Osteoblast (primary cell): ENCODE measurements at regions not wholly inside any gene's neighbourhood (a gene's known extent, or its start where the extent isn't known, plus 50 kb on each side); places are given as distances from the start of the nearest gene placed in this dataset.

Source experiments
- DNase-seq: peaks from one replicate; pipeline ENCODE4 v3.0.0; 2011; ENCODE audit warnings: low spot score, mixed read lengths; ENCODE audit not compliant: insufficient read length; ENCODE audit errors: missing footprints
- H2AFZ ChIP-seq: 2 replicates; pipeline ENCODE4 v1.6.0; 2011; ENCODE audit warnings: mild to moderate bottlenecking, low read length
- H3K27ac ChIP-seq: 2 replicates; pipeline ENCODE4 v1.5.1; 2011; ENCODE audit warnings: mild to moderate bottlenecking, low read depth, low read length, moderate library complexity
- H3K27me3 ChIP-seq: 2 replicates; pipeline ENCODE4 v1.6.0; 2012; ENCODE audit warnings: mild to moderate bottlenecking, control low read depth, inconsistent platforms, low read length, moderate library complexity; ENCODE audit not compliant: insufficient read depth
- H3K36me3 ChIP-seq: 2 replicates; pipeline ENCODE4 v1.5.1; 2011; ENCODE audit warnings: mild to moderate bottlenecking, low read length, control low read depth, moderate library complexity; ENCODE audit not compliant: insufficient read depth
- H3K4me1 ChIP-seq: 2 replicates; pipeline ENCODE4 v1.5.1; 2011; ENCODE audit warnings: mild to moderate bottlenecking, low read length, control low read depth, moderate library complexity; ENCODE audit not compliant: insufficient read depth
- H3K4me2 ChIP-seq: 2 replicates; pipeline ENCODE4 v1.6.0; 2011; ENCODE audit warnings: mild to moderate bottlenecking, low read length; ENCODE audit not compliant: insufficient read depth
- H3K4me3 ChIP-seq: fragments of 200-600 bp; sonication (generic); 3 replicates; pipeline ENCODE4 v1.5.1; 2012; ENCODE audit warnings: mild to moderate bottlenecking, low read length, inconsistent platforms; ENCODE audit not compliant: insufficient read depth
- H3K79me2 ChIP-seq: 2 replicates; pipeline ENCODE4 v1.6.0; 2012; ENCODE audit warnings: mild to moderate bottlenecking, low read length, control low read depth, inconsistent platforms; ENCODE audit not compliant: insufficient read depth
- H3K9me3 ChIP-seq: 2 replicates; pipeline ENCODE4 v1.5.1; 2011; ENCODE audit warnings: low read depth, low read length, control low read depth
- H4K20me1 ChIP-seq: 2 replicates; pipeline ENCODE4 v1.6.0; 2012; ENCODE audit warnings: mild to moderate bottlenecking, low read length, control low read depth; ENCODE audit not compliant: insufficient read depth
- TF ChIP-seq, protein P1 (sequence below): IDR thresholded peaks from 2 replicates; pipeline ENCODE4 v1.5.1; 2011; ENCODE audit warnings: mild to moderate bottlenecking, low read depth, low read length, moderate library complexity; ENCODE audit errors: extremely low read depth

DNA sequence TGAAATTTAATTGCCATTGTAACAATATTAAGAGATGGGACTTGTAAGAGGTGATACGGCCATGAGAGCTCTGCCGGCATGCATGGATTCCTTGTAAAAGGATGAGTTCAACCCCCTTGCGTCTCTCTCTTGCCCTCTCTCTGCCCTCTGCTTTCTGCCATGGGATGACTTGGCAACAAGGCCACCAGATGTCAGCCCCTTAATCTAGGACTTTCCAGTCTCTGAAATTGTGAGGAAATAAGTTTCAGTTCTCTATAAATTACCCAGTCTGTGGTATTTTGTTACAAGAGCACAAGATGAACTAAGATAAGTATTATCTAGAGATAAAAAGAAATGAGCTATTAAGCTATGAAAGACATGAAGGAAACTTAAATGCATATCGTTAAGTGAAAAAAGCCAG, 145.7 kb upstream of the AHR start:
- no peaks in the 10 kb centered on the region for H3K9me3 ChIP-seq
- TF ChIP-seq, protein P1, sequence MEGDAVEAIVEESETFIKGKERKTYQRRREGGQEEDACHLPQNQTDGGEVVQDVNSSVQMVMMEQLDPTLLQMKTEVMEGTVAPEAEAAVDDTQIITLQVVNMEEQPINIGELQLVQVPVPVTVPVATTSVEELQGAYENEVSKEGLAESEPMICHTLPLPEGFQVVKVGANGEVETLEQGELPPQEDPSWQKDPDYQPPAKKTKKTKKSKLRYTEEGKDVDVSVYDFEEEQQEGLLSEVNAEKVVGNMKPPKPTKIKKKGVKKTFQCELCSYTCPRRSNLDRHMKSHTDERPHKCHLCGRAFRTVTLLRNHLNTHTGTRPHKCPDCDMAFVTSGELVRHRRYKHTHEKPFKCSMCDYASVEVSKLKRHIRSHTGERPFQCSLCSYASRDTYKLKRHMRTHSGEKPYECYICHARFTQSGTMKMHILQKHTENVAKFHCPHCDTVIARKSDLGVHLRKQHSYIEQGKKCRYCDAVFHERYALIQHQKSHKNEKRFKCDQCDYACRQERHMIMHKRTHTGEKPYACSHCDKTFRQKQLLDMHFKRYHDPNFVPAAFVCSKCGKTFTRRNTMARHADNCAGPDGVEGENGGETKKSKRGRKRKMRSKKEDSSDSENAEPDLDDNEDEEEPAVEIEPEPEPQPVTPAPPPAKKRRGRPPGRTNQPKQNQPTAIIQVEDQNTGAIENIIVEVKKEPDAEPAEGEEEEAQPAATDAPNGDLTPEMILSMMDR = no peak
- no peak overlapping the region for H3K4me2 ChIP-seq
- H3K27me3 ChIP-seq = no peaks in the 10 kb centered on the region
- no peaks in the 10 kb centered on the region for H3K79me2 ChIP-seq
- H4K20me1 ChIP-seq = no peaks in the 10 kb centered on the region
- H3K36me3 ChIP-seq = no peaks in the 10 kb centered on the region
- H2AFZ ChIP-seq = no peak overlapping the region
- no peak overlapping the region for H3K4me3 ChIP-seq
- H3K4me1 ChIP-seq = no peaks in the 10 kb centered on the region
- DNase-seq = no peak
- H3K27ac ChIP-seq = no peak overlapping the region

DNA sequence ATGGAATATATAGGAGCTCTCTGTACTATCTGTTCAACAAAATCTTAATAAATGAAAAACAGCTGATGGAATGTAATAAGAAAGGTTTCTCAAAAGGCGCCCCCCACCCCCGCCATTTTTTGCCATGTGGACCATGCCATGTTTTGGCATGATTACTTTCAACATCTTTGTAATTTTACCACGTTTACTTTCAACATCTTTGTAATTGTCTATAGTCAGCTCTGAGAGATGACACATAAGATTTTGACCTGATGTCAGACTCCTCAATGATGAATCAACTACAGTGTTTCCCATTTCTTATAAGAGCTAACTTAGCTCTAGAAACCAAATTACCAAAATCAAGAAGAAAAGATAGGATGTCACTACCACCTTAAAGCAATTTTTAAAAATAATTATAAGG, 144.9 kb upstream of the AHR start:
- TF ChIP-seq, protein P1 = no peak

DNA sequence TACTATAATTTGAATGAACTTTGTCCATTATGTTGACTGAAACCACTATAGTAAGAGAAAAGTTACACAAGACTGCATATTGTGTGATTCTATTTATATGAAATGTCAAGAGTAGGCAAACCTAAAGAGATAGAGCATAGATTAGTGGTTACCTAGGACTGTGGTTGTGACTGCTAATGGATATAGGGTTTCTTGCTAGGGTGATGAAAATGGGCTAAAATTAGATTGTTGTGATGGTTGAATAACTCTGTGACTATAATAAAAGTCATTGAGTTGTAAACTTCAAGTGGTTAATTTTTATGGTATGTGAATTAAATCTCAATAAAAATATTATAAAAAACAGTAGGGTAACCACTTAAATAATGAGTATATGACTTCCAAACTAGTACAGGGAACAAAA, 142.9 kb upstream of the AHR start:
- no peak for DNase-seq

More for the DNA sequence above, 144.9 kb upstream of the AHR start:
- Histone ChIP-seq H4K20me1 (no peaks in the 10 kb centered on the region), H2AFZ (no peak overlapping the region), H3K27ac (no peak overlapping the region), H3K4me2 (no peak overlapping the region), H3K9me3 (no peaks in the 10 kb centered on the region), H3K4me3 (no peak overlapping the region), H3K4me1 (no peaks in the 10 kb centered on the region), H3K36me3 (no peaks in the 10 kb centered on the region), H3K27me3 (no peaks in the 10 kb centered on the region), H3K79me2 (no peaks in the 10 kb centered on the region)
- DNase-seq = peak; percentile 58

DNA sequence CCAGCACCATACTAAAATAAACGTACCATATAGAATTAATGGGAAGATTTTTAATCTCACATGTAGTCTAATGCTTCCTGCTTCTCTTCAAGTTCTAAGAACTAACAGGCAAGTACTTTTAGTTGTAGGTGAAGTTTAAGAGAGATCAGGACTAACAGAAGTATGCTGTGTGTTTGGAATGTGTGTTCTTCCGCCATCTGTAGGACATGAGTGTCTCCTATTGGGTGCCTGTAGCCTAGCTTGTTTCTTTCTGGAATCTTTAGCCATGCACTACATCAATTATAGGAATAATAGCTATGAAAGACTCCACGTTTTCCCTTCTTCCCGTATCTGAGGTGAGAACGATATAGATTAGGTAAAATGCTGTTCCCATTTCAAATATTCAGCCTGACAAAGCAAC, 140.2 kb upstream of the AHR start:
- Histone ChIP-seq H3K4me2 (no peak overlapping the region), H3K36me3 (no peaks in the 10 kb centered on the region), H4K20me1 (no peaks in the 10 kb centered on the region), H3K4me1 (no peaks in the 10 kb centered on the region), H2AFZ (no peak overlapping the region), H3K4me3 (no peak overlapping the region), H3K9me3 (no peaks in the 10 kb centered on the region), H3K27ac (no peak overlapping the region), H3K27me3 (no peaks in the 10 kb centered on the region), H3K79me2 (no peaks in the 10 kb centered on the region)
- no peak for DNase-seq
- TF ChIP-seq, protein P1 = peak; percentile 13

More for the DNA sequence above, 142.9 kb upstream of the AHR start:
- Histone ChIP-seq H3K4me3 (no peak overlapping the region), H3K79me2 (no peaks in the 10 kb centered on the region), H3K36me3 (no peaks in the 10 kb centered on the region), H3K4me2 (no peak overlapping the region), H2AFZ (no peak overlapping the region), H3K4me1 (no peaks in the 10 kb centered on the region), H3K9me3 (no peaks in the 10 kb centered on the region), H4K20me1 (no peaks in the 10 kb centered on the region), H3K27ac (no peak overlapping the region), H3K27me3 (no peaks in the 10 kb centered on the region)
- TF ChIP-seq, protein P1 = no peak
